A549 (cell line): ENCODE measurements at regions not wholly inside any gene's neighbourhood (a gene's known extent, or its start where the extent isn't known, plus 50 kb on each side); places are given as distances from the start of the nearest gene placed in this dataset.
A peak's percentile ranks its signal among the peaks of the same experiment; 100 is the strongest.

Experiments used
- ATAC-seq, 2 experiments: fragments of 200-7000 bp in 1 of 2; fragments of >200 bp in 1 of 2; cut with Nextera tagmentation in 1 of 2; cut with Tn5 transposase in 1 of 2; 3 replicates each; pipeline versions ENCODE4 v1.8.0 to v1.9.1; 2018 to 2020; ENCODE audit warnings: mild to moderate bottlenecking in 1 of 2, moderate library complexity in 1 of 2
- CTCF ChIA-PET: fragments of 300-600 bp; sonication (Branson Sonifier 250); formaldehyde crosslinking; extraction: SDS; loops from one replicate; lab custom pipeline; 2021; ENCODE audit warnings: antibody characterized with exemption, inconsistent platforms; lab: Yijun Ruan, JAX
- POLR2A ChIA-PET: fragments of 350-600 bp; formaldehyde crosslinking; extraction: SDS; loops from one replicate; lab custom pipeline; 2021; ENCODE audit warnings: antibody characterized with exemption, inconsistent platforms; lab: Yijun Ruan, JAX
- DNase-seq, 2 experiments: peaks; one replicate each; pipeline versions ENCODE4 v3.0.0 to v3.0.0-alpha.2; 2011 to 2016; ENCODE audit warnings: low read depth in 1 of 2, low spot score in 1 of 2
- FAIRE-seq: peaks from 2 replicates; lab custom pipeline; 2011; peaks lifted over from hg19 to GRCh38; lab: Jason Lieb, UNC
- H3K27ac ChIP-seq, 2 experiments: fragments of >200 bp; sonication (Bioruptor Twin); formaldehyde crosslinking; 3 replicates each; pipeline ENCODE4 v1.5.1; 2016 to 2017
- H3K4me1 ChIP-seq: fragments of >200 bp; sonication (Bioruptor Twin); formaldehyde crosslinking; 3 replicates; pipeline ENCODE4 v1.6.1; 2016
- H3K4me2 ChIP-seq: fragments of >200 bp; sonication (Bioruptor Twin); formaldehyde crosslinking; 3 replicates; pipeline ENCODE4 v1.6.1; 2016
- H3K4me3 ChIP-seq: fragments of >200 bp; sonication (Bioruptor Twin); formaldehyde crosslinking; 3 replicates; pipeline ENCODE4 v1.5.1; 2016
- H3K9me3 ChIP-seq: fragments of >200 bp; sonication (Bioruptor Twin); formaldehyde crosslinking; 3 replicates; pipeline ENCODE4 v1.6.1; 2016
- ATOH8 ChIP-seq: fragments of 250-450 bp; sonication (Bioruptor Pico); IDR thresholded peaks from 2 replicates; pipeline ENCODE4 v1.5.0; 2020; ENCODE audit warnings: low read depth, mild to moderate bottlenecking, moderate library complexity
- CEBPB ChIP-seq, 2 experiments: fragments of >200 bp in 1 of 2; sonication (Bioruptor Twin) in 1 of 2; formaldehyde crosslinking in 1 of 2; IDR thresholded peaks; 2 replicates each; pipeline ENCODE4 v1.6.1; 2012 to 2016
- CHD2 ChIP-seq: fragments of 150-350 bp; IDR thresholded peaks from 2 replicates; pipeline ENCODE4 v1.6.1; 2014; ENCODE audit warnings: low read length; ENCODE audit not compliant: partially characterized antibody
- EHF ChIP-seq: fragments of 250-450 bp; sonication (Bioruptor Pico); IDR thresholded peaks from 2 replicates; pipeline ENCODE4 v1.5.0; 2020; ENCODE audit warnings: mild to moderate bottlenecking
- FOSL2 ChIP-seq, 2 experiments: fragments of 450-650 bp in 1 of 2; fragments of >200 bp in 1 of 2; sonication (Bioruptor Twin) in 1 of 2; formaldehyde crosslinking; IDR thresholded peaks; 2 replicates each; pipeline versions ENCODE4 v1.5.0 to v1.6.1; 2016 to 2020; ENCODE audit warnings: mild to moderate bottlenecking in 1 of 2, moderate library complexity in 1 of 2
- FOXS1 ChIP-seq: fragments of 250-450 bp; sonication (Bioruptor Pico); IDR thresholded peaks from 2 replicates; pipeline ENCODE4 v1.5.0; 2020; ENCODE audit warnings: mild to moderate bottlenecking, moderate library complexity
- HOXA7 ChIP-seq: fragments of 250-450 bp; sonication (Bioruptor Pico); IDR thresholded peaks from 2 replicates; pipeline ENCODE4 v1.5.0; 2020; ENCODE audit warnings: mild to moderate bottlenecking, moderate library complexity
- HOXB13 ChIP-seq: fragments of 250-450 bp; sonication (Bioruptor Pico); IDR thresholded peaks from 2 replicates; pipeline ENCODE4 v1.5.0; 2020; ENCODE audit warnings: low read depth, mild to moderate bottlenecking, moderate library complexity
- JUN ChIP-seq, 2 experiments: fragments of >200 bp; sonication (Bioruptor Twin); formaldehyde crosslinking; IDR thresholded peaks; 2 replicates in 1 of 2; 3 replicates in 1 of 2; pipeline ENCODE4 v1.6.1; 2016 to 2017
- JUNB ChIP-seq: fragments of >200 bp; sonication (Bioruptor Twin); formaldehyde crosslinking; IDR thresholded peaks from 2 replicates; pipeline ENCODE4 v1.6.1; 2016
- KDM1A ChIP-seq: fragments of 200-600 bp; sonication (generic); IDR thresholded peaks from 2 replicates; pipeline ENCODE4 v1.6.1; 2016; ENCODE audit warnings: low read depth, mild to moderate bottlenecking
- KDM5A ChIP-seq: fragments of 200-600 bp; sonication (generic); IDR thresholded peaks from 2 replicates; pipeline ENCODE4 v1.6.1; 2016; ENCODE audit warnings: antibody characterized with exemption, mild to moderate bottlenecking
- RAD21 ChIP-seq, 2 experiments: fragments of >200 bp in 1 of 2; sonication (Bioruptor Twin) in 1 of 2; formaldehyde crosslinking in 1 of 2; IDR thresholded peaks in 1 of 2; conservative IDR thresholded peaks in 1 of 2; 2 replicates in 1 of 2; 3 replicates in 1 of 2; pipeline ENCODE4 v1.6.1; 2012 to 2018; ENCODE audit warnings: inconsistent platforms in 1 of 2
- REST ChIP-seq: fragments of 200-600 bp; sonication (generic); IDR thresholded peaks from 2 replicates; pipeline ENCODE4 v1.6.1; 2016; ENCODE audit warnings: antibody characterized with exemption, mild to moderate bottlenecking, moderate library complexity
- TP53 ChIP-seq: fragments of 250-450 bp; sonication (Bioruptor Pico); IDR thresholded peaks from 2 replicates; pipeline ENCODE4 v1.5.0; 2021; ENCODE audit warnings: mild to moderate bottlenecking, moderate library complexity
- ZSCAN20 ChIP-seq: fragments of 250-450 bp; sonication (Bioruptor Pico); IDR thresholded peaks from 2 replicates; pipeline ENCODE4 v1.8.0; 2022; ENCODE audit warnings: mild to moderate bottlenecking, moderate library complexity
- WGBS: methylation state at CpG from one replicate; pipeline ENCODE4 v1.1.6; 2017; ENCODE audit errors: missing lambda C conversion rate; 5-methylcytosine and 5-hydroxymethylcytosine counted together
- TF ChIP-seq, protein P1 (sequence below): IDR thresholded peaks from 2 replicates; pipeline ENCODE4 v1.6.1; 2012
- TF ChIP-seq, protein P2 (sequence below): fragments of >200 bp; sonication (Bioruptor Twin); formaldehyde crosslinking; IDR thresholded peaks from 3 replicates; pipeline ENCODE4 v1.6.1; 2016

GRCh38 chr17:27222515-27222914, 71.4 kb upstream of the WSB1 start:
- no peak overlapping the region for H3K4me2 ChIP-seq
- FAIRE-seq: no peak
- H3K27ac ChIP-seq: no peak overlapping the region
- peaks cover 18% of the 10 kb centered on the region for H3K4me1 ChIP-seq
- ChIA-PET POLR2A (no interaction called here), CTCF (interaction anchor here (0.6 to 4.6 kb wide), 4 partner anchors 14 to 115 kb away, joined by 3 to 17 read pairs (median 8); no protein-coding TSS in a partner anchor)
- ATAC-seq: no peak
- no peak for DNase-seq
- TF ChIP-seq REST (no peak), ZSCAN20 (CRISPR knock-in tag) (no peak), HOXA7 (no peak), ATOH8 (no peak), TP53 (no peak), FOXS1 (CRISPR knock-in tag) (no peak)
- TF ChIP-seq, protein P1, sequence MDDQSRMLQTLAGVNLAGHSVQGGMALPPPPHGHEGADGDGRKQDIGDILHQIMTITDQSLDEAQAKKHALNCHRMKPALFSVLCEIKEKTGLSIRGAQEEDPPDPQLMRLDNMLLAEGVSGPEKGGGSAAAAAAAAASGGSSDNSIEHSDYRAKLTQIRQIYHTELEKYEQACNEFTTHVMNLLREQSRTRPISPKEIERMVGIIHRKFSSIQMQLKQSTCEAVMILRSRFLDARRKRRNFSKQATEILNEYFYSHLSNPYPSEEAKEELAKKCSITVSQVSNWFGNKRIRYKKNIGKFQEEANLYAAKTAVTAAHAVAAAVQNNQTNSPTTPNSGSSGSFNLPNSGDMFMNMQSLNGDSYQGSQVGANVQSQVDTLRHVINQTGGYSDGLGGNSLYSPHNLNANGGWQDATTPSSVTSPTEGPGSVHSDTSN: no peak
- 60% methylated on average over 1 of the region's 1 CpG for WGBS
- H3K9me3 ChIP-seq: peaks cover 11% of the 10 kb centered on the region; the same call in 2 of the 3 replicates
- H3K4me3 ChIP-seq: no peak overlapping the region

DNA sequence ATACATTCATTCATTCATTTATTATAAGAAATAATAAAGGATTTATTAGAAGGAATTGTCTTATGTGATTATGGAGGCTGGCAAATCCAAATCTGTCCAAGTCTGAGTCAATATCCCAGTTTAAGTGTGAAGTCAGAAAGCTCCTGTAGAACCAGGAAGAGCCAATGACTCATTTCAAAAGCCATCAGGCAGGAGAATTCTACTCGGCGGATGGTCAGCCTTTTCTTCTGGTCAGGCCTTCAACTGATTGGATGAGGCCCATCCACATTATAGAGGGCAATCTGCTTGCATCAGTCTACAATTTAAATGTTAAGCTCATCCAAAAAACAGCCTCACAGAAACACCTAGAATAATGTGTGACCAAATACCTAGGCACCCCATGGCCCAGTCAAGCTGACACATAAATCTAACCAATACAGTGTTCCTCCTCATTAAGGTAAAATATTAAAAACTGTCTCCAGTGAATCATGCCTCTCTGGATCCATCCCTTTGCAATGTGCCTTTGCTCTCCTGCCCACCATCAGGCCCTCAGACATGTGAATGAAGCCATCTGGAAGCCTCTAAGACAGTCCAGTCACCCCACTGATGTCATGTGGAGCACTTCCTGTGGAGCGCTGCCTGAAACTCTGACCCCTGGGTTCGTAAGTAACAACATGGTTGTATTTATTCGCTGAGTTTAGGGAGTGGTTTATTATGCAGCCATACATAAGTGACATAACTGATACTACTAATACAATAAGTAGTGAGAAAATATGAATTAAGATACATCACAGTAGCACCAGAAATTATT, 69.2 kb upstream of the WSB1 start:
- CTCF ChIA-PET: interaction anchor here (1.0 to 3.0 kb wide), 4 partner anchors 12 to 379 kb away, joined by 3 to 11 read pairs (median 8); no protein-coding TSS in a partner anchor
- no peak for FAIRE-seq

GRCh38 chr17:27226611-27227230, 67.2 kb upstream of the WSB1 start:
- TF ChIP-seq JUN (IDR thresholded peaks at IDR 0.05) (0 out of 5 replicates have a peak, but pooled peaks of 1 of the 2 experiments have one; percentile 20), RAD21 (conservative IDR thresholded peaks at IDR 0.05 in 1 of 2, IDR thresholded peaks at IDR 0.05 in 1 of 2) (no peak), JUNB (peak; percentile 84), FOSL2 (IDR thresholded peaks at IDR 0.05) (peak; percentile 97), FOSL2 (CRISPR knock-in tag; IDR thresholded peaks at IDR 0.05) (peak; percentile 96), CHD2 (no peak)
- DNase-seq (peak in 1 of 2 experiments; percentile 73), ATAC-seq (peak; percentile 88 to 98), FAIRE-seq (peak; percentile 99)
- H3K4me3 ChIP-seq: no peak overlapping the region
- peak overlapping the region; percentile 60 for H3K4me2 ChIP-seq
- WGBS: 22% methylated on average over 4 of the region's 4 CpGs
- H3K4me1 ChIP-seq: peaks cover 20% of the 10 kb centered on the region
- CTCF ChIA-PET: interaction anchor here (0.7 to 3.3 kb wide), 9 partner anchors 10 to 438 kb away, joined by 3 to 11 read pairs (median 4); no protein-coding TSS in a partner anchor
- POLR2A ChIA-PET: interaction anchor here (1.4 kb wide), 1 partner anchor 68 kb away, joined by 6 read pairs; the partner anchor contains the start of gene WSB1
- peak overlapping the region; percentile 43 to 48; a peak in 4 of 6 replicates for H3K27ac ChIP-seq
- H3K9me3 ChIP-seq: peaks cover 11% of the 10 kb centered on the region; the same call in 2 of the 3 replicates

More for the DNA sequence above, 69.2 kb upstream of the WSB1 start:
- 64% methylated on average over 5 of the region's 5 CpGs for WGBS
- TF ChIP-seq, protein P2, sequence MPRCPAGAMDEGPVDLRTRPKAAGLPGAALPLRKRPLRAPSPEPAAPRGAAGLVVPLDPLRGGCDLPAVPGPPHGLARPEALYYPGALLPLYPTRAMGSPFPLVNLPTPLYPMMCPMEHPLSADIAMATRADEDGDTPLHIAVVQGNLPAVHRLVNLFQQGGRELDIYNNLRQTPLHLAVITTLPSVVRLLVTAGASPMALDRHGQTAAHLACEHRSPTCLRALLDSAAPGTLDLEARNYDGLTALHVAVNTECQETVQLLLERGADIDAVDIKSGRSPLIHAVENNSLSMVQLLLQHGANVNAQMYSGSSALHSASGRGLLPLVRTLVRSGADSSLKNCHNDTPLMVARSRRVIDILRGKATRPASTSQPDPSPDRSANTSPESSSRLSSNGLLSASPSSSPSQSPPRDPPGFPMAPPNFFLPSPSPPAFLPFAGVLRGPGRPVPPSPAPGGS: no peak
- no peak for TF ChIP-seq HOXB13
- TF ChIP-seq EHF (CRISPR knock-in tag): no peak
- TF ChIP-seq FOSL2 (IDR thresholded peaks at IDR 0.05): no peak
- peak; percentile 65 for TF ChIP-seq FOSL2 (CRISPR knock-in tag; IDR thresholded peaks at IDR 0.05)
- 0 out of 2 replicates have a peak, but pooled peaks have one; percentile 23 for TF ChIP-seq KDM1A
- no peak for TF ChIP-seq KDM5A
- no peak for TF ChIP-seq CEBPB (IDR thresholded peaks at IDR 0.05)
- H3K4me2 ChIP-seq: no peak overlapping the region
- no peak overlapping the region for H3K4me3 ChIP-seq
- peak overlapping the region; percentile 2 to 8; a peak in 2 of 6 replicates for H3K27ac ChIP-seq
- H3K9me3 ChIP-seq: peaks cover 11% of the 10 kb centered on the region; the same call in 2 of the 3 replicates
- POLR2A ChIA-PET: no interaction called here
- no peak for ATAC-seq
- DNase-seq: peak in 1 of 2 experiments; percentile 69
- peaks cover 20% of the 10 kb centered on the region for H3K4me1 ChIP-seq
